ENCODE measurements at regions not wholly inside any gene's neighbourhood (a gene's known extent, or its start where the extent isn't known, plus 50 kb on each side); places are given as distances from the start of the nearest gene placed in this dataset.

- ATAC-seq (ENCODE audit: poor library complexity) = no peak
- no peak overlapping the region for H3K27ac Mint-ChIP-seq
- H3K4me1 ChIP-seq (ENCODE audit: insufficient read depth, low read length) = no peaks in the 10 kb centered on the region
These were observed 1308.0 kb downstream of the CDY2B start for GRCh38 chrY:16572061-16572460.

GRCh38 chrY:16562491-16562890 is 1317.5 kb downstream of the CDY2B start:
- Histone ChIP-seq H3K9me3 (ENCODE audit: control insufficient read depth in 1 of 2, insufficient read depth in 1 of 2, low read length in 2 of 2) (no peaks in the 10 kb centered on the region), H3K36me3 (ENCODE audit: insufficient read depth, low read length) (no peaks in the 10 kb centered on the region), H3K4me1 (ENCODE audit: insufficient read depth, low read length) (no peaks in the 10 kb centered on the region), H3K27me3 (ENCODE audit: control insufficient read depth in 1 of 2, insufficient read depth in 2 of 2, low read length in 2 of 2) (no peaks in the 10 kb centered on the region), H3K4me3 (ENCODE audit: low read length) (no peak overlapping the region), H3K27ac (ENCODE audit: low read depth in 1 of 2, low read length in 2 of 2) (no peak overlapping the region)
- Mint-ChIP-seq H3K36me3 (ENCODE audit: low read depth) (no peaks in the 10 kb centered on the region), H3K9me3 (no peaks in the 10 kb centered on the region), H3K4me1 (ENCODE audit: low read depth) (no peaks in the 10 kb centered on the region), H3K27ac (no peak overlapping the region), H3K4me3 (no peak overlapping the region), H3K27me3 (no peaks in the 10 kb centered on the region)
- ChIA-PET CTCF (no interaction called here), POLR2A (no interaction called here)
- intact Hi-C loops (cut with DNase I, micrococcal nuclease) = loop anchor here in 1 of 2 experiments (10.0 kb wide), 1 partner anchor 62 kb away; no protein-coding TSS in a partner anchor
- no peak for ATAC-seq (ENCODE audit: poor library complexity)
- no peak for DNase-seq
- TF ChIP-seq CTCF (IDR thresholded peaks at IDR 0.05) = no peak

More at GRCh38 chrY:16572061-16572460, 1308.0 kb downstream of the CDY2B start:
- ChIA-PET CTCF (no interaction called here), POLR2A (no interaction called here)
- Mint-ChIP-seq H3K36me3 (ENCODE audit: low read depth) (no peaks in the 10 kb centered on the region), H3K27me3 (no peaks in the 10 kb centered on the region), H3K4me3 (no peak overlapping the region), H3K4me1 (ENCODE audit: low read depth) (no peaks in the 10 kb centered on the region), H3K9me3 (no peaks in the 10 kb centered on the region)
- Histone ChIP-seq H3K36me3 (ENCODE audit: insufficient read depth, low read length) (no peaks in the 10 kb centered on the region), H3K9me3 (ENCODE audit: control insufficient read depth in 1 of 2, insufficient read depth in 1 of 2, low read length in 2 of 2) (peaks cover 0 to 5% of the 10 kb centered on the region in 2 experiments), H3K27me3 (ENCODE audit: control insufficient read depth in 1 of 2, insufficient read depth in 2 of 2, low read length in 2 of 2) (no peaks in the 10 kb centered on the region), H3K27ac (ENCODE audit: low read depth in 1 of 2, low read length in 2 of 2) (no peak overlapping the region), H3K4me3 (ENCODE audit: low read length) (no peak overlapping the region)
- intact Hi-C loops (cut with DNase I, micrococcal nuclease) = loop anchor here in 1 of 2 experiments (10.0 kb wide), 1 partner anchor 47 kb away; no protein-coding TSS in a partner anchor
- DNase-seq = no peak
- no peak for TF ChIP-seq CTCF (IDR thresholded peaks at IDR 0.05)

GRCh38 chrY:16522021-16522420 is 1358.0 kb downstream of the CDY2B start:
- no peaks in the 10 kb centered on the region for H3K27me3 ChIP-seq (ENCODE audit: control insufficient read depth in 1 of 2, insufficient read depth in 2 of 2, low read length in 2 of 2)
- H3K4me3 ChIP-seq (ENCODE audit: low read length) = no peak overlapping the region
- intact Hi-C loops (cut with DNase I, micrococcal nuclease) = loop anchor here in 1 of 2 experiments (10.0 kb wide), 1 partner anchor 53 kb away; no protein-coding TSS in a partner anchor
- H3K36me3 Mint-ChIP-seq (ENCODE audit: low read depth) = no peaks in the 10 kb centered on the region
- ChIA-PET POLR2A (no interaction called here), CTCF (no interaction called here)
- H3K4me1 ChIP-seq (ENCODE audit: insufficient read depth, low read length) = no peaks in the 10 kb centered on the region
- no peaks in the 10 kb centered on the region for H3K27me3 Mint-ChIP-seq
- no peak overlapping the region for H3K4me3 Mint-ChIP-seq
- ATAC-seq (ENCODE audit: poor library complexity) (no peak), DNase-seq (no peak)
- no peaks in the 10 kb centered on the region for H3K36me3 ChIP-seq (ENCODE audit: insufficient read depth, low read length)
- no peaks in the 10 kb centered on the region for H3K9me3 Mint-ChIP-seq
- no peak for TF ChIP-seq CTCF (IDR thresholded peaks at IDR 0.05)
- H3K9me3 ChIP-seq (ENCODE audit: control insufficient read depth in 1 of 2, insufficient read depth in 1 of 2, low read length in 2 of 2) = peaks cover 0 to 3% of the 10 kb centered on the region in 2 experiments
- no peaks in the 10 kb centered on the region for H3K4me1 Mint-ChIP-seq (ENCODE audit: low read depth)
- H3K27ac Mint-ChIP-seq = no peak overlapping the region
- H3K27ac ChIP-seq (ENCODE audit: low read depth in 1 of 2, low read length in 2 of 2) = no peak overlapping the region

Data from CD4-positive, alpha-beta T cell (primary cell).